Thyroid gland (tissue), 4 donors: ENCODE measurements at regions not wholly inside any gene's neighbourhood (a gene's known extent, or its start where the extent isn't known, plus 50 kb on each side); places are given as distances from the start of the nearest gene placed in this dataset.

ENCODE experiments used
- POLR2A ChIP-seq, 2 donors: fragments of 450-650 bp; IDR thresholded peaks; one replicate each; pipeline ENCODE4 v1.6.1; 2017; ENCODE audit warnings: antibody characterized with exemption in 2 of 2, mild to moderate bottlenecking in 2 of 2, moderate library complexity in 1 of 2
- TF ChIP-seq, protein P1 (sequence below), 6 experiments: fragments of 200-600 bp in 3 of 6; fragments of 450-650 bp in 3 of 6; sonication (generic) in 3 of 6; IDR thresholded peaks; one replicate each; pipeline ENCODE4 v1.5.1; 2016 to 2019; ENCODE audit warnings: antibody characterized with exemption in 6 of 6, mild to moderate bottlenecking in 2 of 6, inconsistent platforms in 1 of 6, moderate library complexity in 1 of 6

DNA sequence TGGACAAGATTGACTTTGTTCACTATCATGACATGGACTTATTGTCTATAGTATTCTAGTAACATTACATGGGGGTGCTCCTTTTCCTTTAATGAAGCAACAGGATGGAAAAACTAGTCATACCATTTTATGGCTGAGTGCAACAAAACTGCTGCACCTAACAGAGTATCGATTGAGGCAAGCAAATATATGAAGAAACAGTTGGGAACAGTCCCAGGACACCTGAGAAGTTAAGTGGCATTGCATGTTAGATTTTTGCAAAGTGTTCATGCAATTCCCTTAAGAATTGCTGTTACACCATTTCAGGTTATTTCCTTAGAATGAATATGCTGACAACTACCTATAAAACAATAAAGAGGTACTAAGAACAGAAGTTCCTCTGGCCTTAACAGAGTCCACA, 541.5 kb upstream of the ANO3 start:
- TF ChIP-seq, protein P1, sequence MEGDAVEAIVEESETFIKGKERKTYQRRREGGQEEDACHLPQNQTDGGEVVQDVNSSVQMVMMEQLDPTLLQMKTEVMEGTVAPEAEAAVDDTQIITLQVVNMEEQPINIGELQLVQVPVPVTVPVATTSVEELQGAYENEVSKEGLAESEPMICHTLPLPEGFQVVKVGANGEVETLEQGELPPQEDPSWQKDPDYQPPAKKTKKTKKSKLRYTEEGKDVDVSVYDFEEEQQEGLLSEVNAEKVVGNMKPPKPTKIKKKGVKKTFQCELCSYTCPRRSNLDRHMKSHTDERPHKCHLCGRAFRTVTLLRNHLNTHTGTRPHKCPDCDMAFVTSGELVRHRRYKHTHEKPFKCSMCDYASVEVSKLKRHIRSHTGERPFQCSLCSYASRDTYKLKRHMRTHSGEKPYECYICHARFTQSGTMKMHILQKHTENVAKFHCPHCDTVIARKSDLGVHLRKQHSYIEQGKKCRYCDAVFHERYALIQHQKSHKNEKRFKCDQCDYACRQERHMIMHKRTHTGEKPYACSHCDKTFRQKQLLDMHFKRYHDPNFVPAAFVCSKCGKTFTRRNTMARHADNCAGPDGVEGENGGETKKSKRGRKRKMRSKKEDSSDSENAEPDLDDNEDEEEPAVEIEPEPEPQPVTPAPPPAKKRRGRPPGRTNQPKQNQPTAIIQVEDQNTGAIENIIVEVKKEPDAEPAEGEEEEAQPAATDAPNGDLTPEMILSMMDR (IDR thresholded peaks at IDR 0.05), result no peak
- TF ChIP-seq POLR2A (IDR thresholded peaks at IDR 0.05), result no peak
